OCI-LY1 (cell line): ENCODE measurements at regions not wholly inside any gene's neighbourhood (a gene's known extent, or its start where the extent isn't known, plus 50 kb on each side); places are given as distances from the start of the nearest gene placed in this dataset.

ENCODE experiments used
- H2AFZ ChIP-seq: fragments of 200-600 bp; sonication (generic), shearing (Covaris generic); 2 replicates; pipeline ENCODE4 v1.6.0; 2014; ENCODE audit warnings: antibody characterized with exemption, mild to moderate bottlenecking, low read length
- H3F3A ChIP-seq: fragments of 200-600 bp; sonication (generic), shearing (Covaris generic); 2 replicates; pipeline ENCODE4 v1.6.0; 2014; ENCODE audit warnings: mild to moderate bottlenecking, antibody characterized with exemption, low read length, moderate library complexity; ENCODE audit not compliant: insufficient read depth
- H3K27ac ChIP-seq: fragments of 200-600 bp; sonication (generic); 2 replicates; pipeline ENCODE4 v1.5.1; 2014; ENCODE audit warnings: low read length, mixed run types, mild to moderate bottlenecking, low read depth; ENCODE audit not compliant: poor library complexity, severe bottlenecking
- H3K27me3 ChIP-seq: fragments of 200-600 bp; sonication (generic); 2 replicates; pipeline ENCODE4 v1.6.0; 2014; ENCODE audit warnings: antibody characterized with exemption, mild to moderate bottlenecking, low read length, moderate library complexity; ENCODE audit not compliant: insufficient read depth
- H3K36me3 ChIP-seq: fragments of 200-600 bp; sonication (generic); 2 replicates; pipeline ENCODE4 v1.6.1; 2014; ENCODE audit warnings: mild to moderate bottlenecking, antibody characterized with exemption, low read length, moderate library complexity, mixed read lengths; ENCODE audit not compliant: insufficient read depth
- H3K4me1 ChIP-seq: fragments of 200-600 bp; sonication (generic); 2 replicates; pipeline ENCODE4 v1.5.1; 2014; ENCODE audit warnings: mild to moderate bottlenecking, low read length, moderate library complexity; ENCODE audit not compliant: insufficient read depth, severe bottlenecking
- H3K4me2 ChIP-seq: fragments of 200-600 bp; sonication (generic), shearing (Covaris generic); 2 replicates; pipeline ENCODE4 v1.6.1; 2014; ENCODE audit warnings: low read length
- H3K4me3 ChIP-seq: fragments of 200-600 bp; sonication (generic); 2 replicates; pipeline ENCODE4 v1.5.1; 2014; ENCODE audit warnings: low read length, low read depth, mild to moderate bottlenecking, mixed read lengths; ENCODE audit not compliant: poor library complexity, severe bottlenecking
- H3K79me2 ChIP-seq: fragments of 200-600 bp; shearing (Covaris generic); 2 replicates; pipeline ENCODE4 v1.6.1; 2016; ENCODE audit warnings: mixed run types, low read length, mixed read lengths; ENCODE audit not compliant: insufficient read depth
- H3K9ac ChIP-seq: fragments of 200-600 bp; sonication (generic), shearing (Covaris generic); 2 replicates; pipeline ENCODE4 v1.6.1; 2014; ENCODE audit warnings: mild to moderate bottlenecking, low read length, mixed read lengths
- H3K9me2 ChIP-seq: fragments of 200-600 bp; sonication (generic), shearing (Covaris generic); 2 replicates; pipeline ENCODE4 v1.6.1; 2014; ENCODE audit warnings: low read depth, mild to moderate bottlenecking, low read length, mixed read lengths
- H3K9me3 ChIP-seq: fragments of 200-600 bp; shearing (Covaris generic); 2 replicates; pipeline ENCODE4 v1.6.1; 2014; ENCODE audit warnings: low read length, mixed read lengths
- H4K20me1 ChIP-seq: fragments of 200-600 bp; sonication (generic), shearing (Covaris generic); 2 replicates; pipeline ENCODE4 v1.6.0; 2016; ENCODE audit warnings: mild to moderate bottlenecking, low read length; ENCODE audit not compliant: insufficient read depth
- CTCF ChIP-seq: fragments of 200-600 bp; sonication (generic), shearing (Covaris generic); IDR thresholded peaks from 2 replicates; pipeline ENCODE4 v1.5.1; 2017; ENCODE audit warnings: mild to moderate bottlenecking, antibody characterized with exemption, low read length, moderate library complexity, mixed read lengths
- EZH2 ChIP-seq: fragments of 200-600 bp; sonication (generic), shearing (Covaris generic); IDR thresholded peaks from 2 replicates; pipeline ENCODE4 v1.8.0; 2017; ENCODE audit warnings: borderline replicate concordance, mixed run types, mild to moderate bottlenecking, antibody characterized with exemption, low read length, moderate library complexity, mixed read lengths

- Histone ChIP-seq H3K27me3 (no peaks in the 10 kb centered on the region), H3K9me2 (no peaks in the 10 kb centered on the region), H2AFZ (no peak overlapping the region), H3K4me2 (no peak overlapping the region), H3K4me1 (no peaks in the 10 kb centered on the region), H3K9me3 (no peaks in the 10 kb centered on the region), H3K27ac (no peak overlapping the region), H3K9ac (no peak overlapping the region), H4K20me1 (no peaks in the 10 kb centered on the region), H3K36me3 (no peaks in the 10 kb centered on the region), H3K79me2 (no peaks in the 10 kb centered on the region), H3K4me3 (no peak overlapping the region), H3F3A (no peaks in the 10 kb centered on the region)
- no peak for TF ChIP-seq CTCF
- no peak for TF ChIP-seq EZH2
Measured at GRCh38 chr4:86502081-86502480, 92.0 kb upstream of the PTPN13 start.

- Histone ChIP-seq H3K9me3 (no peaks in the 10 kb centered on the region), H3K9ac (no peak overlapping the region), H3K79me2 (no peaks in the 10 kb centered on the region), H3K4me2 (no peak overlapping the region), H3K27me3 (no peaks in the 10 kb centered on the region), H2AFZ (no peak overlapping the region), H3K4me1 (no peaks in the 10 kb centered on the region), H3K36me3 (no peaks in the 10 kb centered on the region), H3F3A (no peaks in the 10 kb centered on the region), H3K9me2 (no peaks in the 10 kb centered on the region), H3K27ac (no peak overlapping the region), H3K4me3 (no peak overlapping the region), H4K20me1 (no peaks in the 10 kb centered on the region)
- TF ChIP-seq EZH2, result no peak
Measured at GRCh38 chr4:86506591-86506990, 87.5 kb upstream of the PTPN13 start.

GRCh38 chr4:86508436-86508835, 85.7 kb upstream of the PTPN13 start:
- Histone ChIP-seq H2AFZ (no peak overlapping the region), H3K4me2 (no peak overlapping the region), H4K20me1 (no peaks in the 10 kb centered on the region), H3K4me3 (no peak overlapping the region), H3K27ac (no peak overlapping the region), H3K4me1 (no peaks in the 10 kb centered on the region), H3F3A (no peaks in the 10 kb centered on the region), H3K27me3 (no peaks in the 10 kb centered on the region), H3K9ac (no peak overlapping the region), H3K36me3 (no peaks in the 10 kb centered on the region), H3K9me2 (no peaks in the 10 kb centered on the region), H3K9me3 (no peaks in the 10 kb centered on the region), H3K79me2 (no peaks in the 10 kb centered on the region)
- TF ChIP-seq EZH2 (no peak), CTCF (no peak)

- H4K20me1 ChIP-seq, result no peaks in the 10 kb centered on the region
- H3K9me2 ChIP-seq, result no peaks in the 10 kb centered on the region
- no peaks in the 10 kb centered on the region for H3F3A ChIP-seq
- H3K27me3 ChIP-seq, result no peaks in the 10 kb centered on the region
- H2AFZ ChIP-seq, result no peak overlapping the region
- no peaks in the 10 kb centered on the region for H3K79me2 ChIP-seq
- TF ChIP-seq EZH2 (no peak), CTCF (no peak)
- no peak overlapping the region for H3K4me3 ChIP-seq
- no peaks in the 10 kb centered on the region for H3K4me1 ChIP-seq
- no peak overlapping the region for H3K27ac ChIP-seq
- no peak overlapping the region for H3K4me2 ChIP-seq
- H3K9ac ChIP-seq, result no peak overlapping the region
- H3K36me3 ChIP-seq, result no peaks in the 10 kb centered on the region
- no peaks in the 10 kb centered on the region for H3K9me3 ChIP-seq
Measured at GRCh38 chr4:86511590-86511989, 82.5 kb upstream of the PTPN13 start.
